ENCODE measurements at regions not wholly inside any gene's neighbourhood (a gene's known extent, or its start where the extent isn't known, plus 50 kb on each side); places are given as distances from the start of the nearest gene placed in this dataset.

DNA sequence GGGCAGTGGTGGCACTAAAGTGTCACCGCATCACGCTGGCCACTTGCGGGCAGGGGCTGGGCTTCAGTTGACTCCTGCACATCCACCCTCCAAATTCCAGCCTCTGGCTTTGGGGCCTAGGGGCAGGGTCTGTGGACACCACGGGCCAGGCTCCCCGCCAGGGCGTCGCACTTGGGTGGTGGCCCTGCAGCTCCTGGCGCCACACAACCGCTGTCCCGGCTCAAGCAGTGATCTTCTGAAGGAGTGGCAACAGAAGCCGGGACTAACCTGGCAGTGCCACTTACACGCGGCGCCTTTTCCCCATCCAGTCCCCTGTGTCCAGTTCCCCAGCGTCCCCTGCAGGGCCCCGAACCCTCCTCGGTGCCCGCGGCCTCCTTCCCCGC lies 134.3 kb upstream of the ZNF92 start:
- TF ChIP-seq POLR2AphosphoS5 (IDR thresholded peaks at IDR 0.05) (no peak), POLR2A (IDR thresholded peaks at IDR 0.05) (no peak)
- TF ChIP-seq, protein P1, sequence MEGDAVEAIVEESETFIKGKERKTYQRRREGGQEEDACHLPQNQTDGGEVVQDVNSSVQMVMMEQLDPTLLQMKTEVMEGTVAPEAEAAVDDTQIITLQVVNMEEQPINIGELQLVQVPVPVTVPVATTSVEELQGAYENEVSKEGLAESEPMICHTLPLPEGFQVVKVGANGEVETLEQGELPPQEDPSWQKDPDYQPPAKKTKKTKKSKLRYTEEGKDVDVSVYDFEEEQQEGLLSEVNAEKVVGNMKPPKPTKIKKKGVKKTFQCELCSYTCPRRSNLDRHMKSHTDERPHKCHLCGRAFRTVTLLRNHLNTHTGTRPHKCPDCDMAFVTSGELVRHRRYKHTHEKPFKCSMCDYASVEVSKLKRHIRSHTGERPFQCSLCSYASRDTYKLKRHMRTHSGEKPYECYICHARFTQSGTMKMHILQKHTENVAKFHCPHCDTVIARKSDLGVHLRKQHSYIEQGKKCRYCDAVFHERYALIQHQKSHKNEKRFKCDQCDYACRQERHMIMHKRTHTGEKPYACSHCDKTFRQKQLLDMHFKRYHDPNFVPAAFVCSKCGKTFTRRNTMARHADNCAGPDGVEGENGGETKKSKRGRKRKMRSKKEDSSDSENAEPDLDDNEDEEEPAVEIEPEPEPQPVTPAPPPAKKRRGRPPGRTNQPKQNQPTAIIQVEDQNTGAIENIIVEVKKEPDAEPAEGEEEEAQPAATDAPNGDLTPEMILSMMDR (IDR thresholded peaks at IDR 0.05) = no peak

Data from breast epithelium (tissue), 3 donors.